ENCODE measurements at regions not wholly inside any gene's neighbourhood (a gene's known extent, or its start where the extent isn't known, plus 50 kb on each side); places are given as distances from the start of the nearest gene placed in this dataset.

DNA sequence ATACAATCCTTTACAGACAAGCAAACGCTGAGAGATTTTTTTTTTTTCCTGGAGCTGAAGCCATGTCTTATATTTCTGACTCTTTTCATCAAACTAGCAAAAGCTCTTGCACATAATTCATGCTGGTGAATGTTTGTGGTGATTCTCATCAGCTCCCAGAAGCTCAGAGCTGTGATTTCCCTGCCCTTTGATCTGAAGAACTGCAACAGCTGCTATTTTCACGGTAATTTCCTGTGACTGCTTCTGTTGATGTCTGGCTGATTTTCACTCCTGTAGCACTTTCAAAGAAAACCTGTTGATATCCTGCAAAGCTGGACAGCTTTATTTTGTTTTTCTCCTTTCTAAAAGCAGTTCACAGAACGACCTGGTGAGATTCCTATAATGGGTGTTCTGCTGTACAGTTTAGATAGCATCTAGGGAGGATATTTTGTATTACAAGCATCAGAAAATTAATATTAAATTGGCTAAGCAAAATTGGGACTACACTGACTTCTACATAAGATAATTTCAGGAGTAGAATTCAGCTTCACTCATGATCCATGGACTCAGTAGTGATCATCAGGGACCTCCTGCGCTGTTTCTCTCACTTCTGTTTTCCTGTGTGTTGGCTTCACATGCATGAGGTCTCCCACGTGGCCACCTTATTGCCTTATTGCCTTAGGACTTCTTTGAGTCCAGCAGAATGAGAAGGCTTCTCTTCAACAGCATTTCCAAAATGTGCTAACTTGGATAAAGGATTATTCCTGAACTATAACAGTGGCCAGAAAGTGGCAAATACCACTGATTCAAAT is 1111.6 kb upstream of the SORCS1 start:
- DNase-seq, result no peak

DNA sequence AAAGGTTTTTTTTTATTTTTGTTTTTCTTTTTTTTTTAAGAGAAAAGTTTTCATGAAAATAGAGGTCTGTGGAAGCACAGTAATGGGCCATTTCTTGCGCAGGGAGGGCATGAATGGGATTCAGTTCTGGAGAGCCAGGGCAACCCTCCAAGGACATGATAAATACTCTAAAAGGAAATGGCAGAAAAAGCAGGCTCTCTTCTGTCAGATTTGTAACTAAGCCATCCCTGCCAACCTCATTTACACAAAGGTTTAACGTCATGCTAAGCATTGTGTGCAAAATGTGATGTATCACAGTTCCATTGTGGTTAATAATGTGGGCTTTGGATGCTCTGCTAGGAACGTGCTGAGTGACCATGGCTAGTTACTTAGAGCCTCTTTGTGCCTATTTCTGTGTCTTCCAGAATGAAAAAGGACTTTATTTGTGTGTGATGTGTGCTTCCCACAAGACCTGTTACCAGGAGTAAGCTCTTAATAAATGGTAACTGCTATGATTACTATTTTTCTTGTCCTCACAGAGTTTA is 1095.9 kb upstream of the SORCS1 start:
- DNase-seq, result no peak

DNA sequence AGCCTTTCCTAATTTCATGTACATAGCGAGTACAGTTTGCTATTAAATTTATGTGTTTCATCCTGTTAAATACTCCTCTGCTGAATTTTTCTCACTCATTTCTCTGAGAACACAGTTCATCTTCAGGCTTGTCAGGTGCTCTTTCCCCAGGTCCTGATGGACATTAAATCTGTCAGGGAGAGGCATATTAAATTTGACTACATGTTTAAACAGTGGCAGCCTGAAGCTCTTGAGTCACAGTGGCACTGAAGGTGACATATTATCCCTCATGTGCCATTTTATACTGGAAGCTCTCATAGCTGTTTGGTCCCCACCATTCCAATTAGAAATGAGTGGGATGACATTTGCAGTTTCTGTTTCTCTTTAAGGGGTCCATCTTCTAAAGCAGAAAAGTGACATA is 1089.6 kb upstream of the SORCS1 start:
- no peak for DNase-seq

DNA sequence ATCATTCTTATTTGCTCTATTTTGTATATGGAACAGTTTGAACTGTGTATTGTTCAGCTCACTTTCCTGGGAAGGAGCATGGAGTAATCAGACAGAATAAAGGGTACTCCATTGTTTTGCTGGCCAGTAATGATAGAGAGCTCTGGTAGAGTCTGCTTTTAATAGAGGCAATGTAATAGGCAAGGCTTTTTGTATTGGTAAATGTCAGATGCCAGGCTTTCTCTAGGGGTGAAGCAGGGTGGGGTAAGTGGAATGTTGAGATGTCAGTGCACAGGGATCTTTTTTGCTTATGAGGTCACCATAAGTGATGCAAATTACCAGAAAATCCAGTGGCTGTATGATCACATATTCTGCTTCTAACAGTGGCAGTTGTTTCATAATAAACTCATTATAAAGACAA is 1088.3 kb upstream of the SORCS1 start:
- no peak for DNase-seq

DNA sequence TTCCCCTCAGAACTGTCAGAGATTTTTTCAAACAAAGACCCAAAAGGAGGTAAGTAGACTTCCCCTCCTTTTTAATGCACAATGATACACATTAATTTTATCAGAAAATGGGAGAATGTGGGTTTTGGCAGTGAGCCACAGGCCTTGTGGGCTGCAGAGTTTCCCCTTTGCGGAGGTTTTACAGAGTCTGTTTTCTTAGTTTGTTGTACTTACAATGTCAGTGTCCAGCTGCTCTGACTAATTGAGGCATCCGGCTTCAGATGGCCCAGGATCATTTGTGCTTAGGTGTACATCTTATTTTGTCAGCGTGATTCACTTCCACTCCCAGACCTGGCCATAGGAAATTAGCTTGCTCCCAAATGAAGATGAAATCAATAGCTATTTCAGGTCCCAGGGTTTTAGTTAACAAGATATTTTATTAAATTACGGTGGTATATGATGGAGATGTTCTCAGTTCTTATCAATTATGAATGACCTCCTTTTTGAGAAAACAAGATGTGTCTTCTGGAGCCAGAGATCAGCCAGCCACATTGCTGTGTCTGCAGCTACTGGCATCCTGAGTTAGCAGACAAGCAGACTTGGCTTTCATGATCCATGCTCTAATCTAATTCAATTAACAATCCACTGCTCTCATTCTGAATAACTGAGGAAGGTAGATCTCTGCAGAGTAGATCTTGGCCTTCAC is 1086.6 kb upstream of the SORCS1 start:
- no peak for DNase-seq

DNA sequence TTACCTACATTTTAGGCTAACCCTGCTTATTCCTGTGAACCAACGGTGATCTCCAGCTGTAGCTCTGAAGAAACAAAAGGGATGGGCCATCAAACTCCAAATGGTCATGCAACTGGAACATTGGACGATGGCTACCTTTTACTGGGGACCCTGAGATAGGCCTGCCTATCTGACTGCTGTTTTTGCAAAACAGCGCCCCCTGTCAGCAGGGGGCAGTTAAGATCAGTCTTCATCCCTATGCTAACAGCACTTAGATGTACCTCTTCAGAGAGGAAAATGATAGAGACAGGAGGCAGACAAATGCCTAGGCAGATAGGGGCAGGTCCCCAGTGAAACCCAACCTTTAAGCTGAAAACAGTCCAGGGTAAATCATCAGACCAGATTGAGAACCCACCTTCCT is 1085.4 kb upstream of the SORCS1 start:
- no peak for DNase-seq

DNA sequence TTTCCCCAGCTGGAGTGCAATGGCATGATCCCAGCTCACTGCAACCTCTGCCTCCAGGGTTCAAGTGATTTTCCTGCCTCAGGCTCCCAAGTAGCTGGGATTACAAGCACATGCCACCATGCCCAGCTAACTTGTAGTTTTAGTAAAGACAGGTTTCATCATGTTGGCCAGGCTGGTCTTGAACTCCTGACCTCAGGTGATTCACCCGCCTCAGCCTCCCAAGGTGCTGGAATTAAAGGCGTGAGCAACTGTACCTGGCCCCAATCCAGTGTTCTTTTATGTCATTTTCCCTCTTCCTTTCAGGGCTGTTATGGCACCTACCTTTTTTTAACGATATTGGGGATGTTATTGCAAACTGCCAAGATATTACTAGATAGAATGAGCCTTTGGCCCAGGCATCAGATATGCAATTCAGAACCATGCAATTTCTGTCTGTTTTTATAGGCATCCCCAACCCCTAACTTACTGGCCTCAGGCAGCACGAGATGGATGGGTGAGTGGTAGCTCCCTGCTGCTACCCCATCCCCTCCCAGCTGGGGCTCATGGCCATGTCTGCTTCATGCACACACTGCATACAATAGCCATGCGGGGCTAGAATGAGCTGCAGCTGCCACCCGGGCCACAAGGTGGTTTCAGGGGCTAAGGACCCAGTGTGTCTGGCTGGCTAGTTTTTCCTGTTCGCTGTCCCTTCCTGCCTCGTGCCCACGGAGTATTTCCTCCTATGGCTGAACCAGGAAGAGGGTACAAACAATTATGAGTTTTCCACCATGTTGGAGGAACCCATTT is 1080.1 kb upstream of the SORCS1 start:
- DNase-seq, result no peak

DNA sequence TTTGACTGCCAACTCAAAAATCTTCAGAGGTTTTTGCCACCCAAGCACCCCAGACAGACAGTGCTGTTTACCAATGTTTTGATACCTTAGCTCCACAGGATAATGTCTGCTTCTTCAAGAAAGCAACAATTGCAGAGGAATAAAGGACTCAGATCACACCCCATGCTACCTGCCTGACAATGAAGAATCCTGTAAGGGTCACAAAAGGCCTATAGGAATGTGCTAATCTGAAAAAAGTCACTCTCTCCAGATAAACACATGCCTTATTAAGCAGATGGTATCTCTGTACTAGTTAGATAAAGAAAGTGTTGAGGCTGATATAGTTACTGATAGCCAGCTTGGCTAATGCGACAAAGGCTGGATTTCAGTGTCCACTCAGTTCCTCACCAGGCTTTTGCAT is 1076.7 kb upstream of the SORCS1 start:
- no peak for DNase-seq

DNA sequence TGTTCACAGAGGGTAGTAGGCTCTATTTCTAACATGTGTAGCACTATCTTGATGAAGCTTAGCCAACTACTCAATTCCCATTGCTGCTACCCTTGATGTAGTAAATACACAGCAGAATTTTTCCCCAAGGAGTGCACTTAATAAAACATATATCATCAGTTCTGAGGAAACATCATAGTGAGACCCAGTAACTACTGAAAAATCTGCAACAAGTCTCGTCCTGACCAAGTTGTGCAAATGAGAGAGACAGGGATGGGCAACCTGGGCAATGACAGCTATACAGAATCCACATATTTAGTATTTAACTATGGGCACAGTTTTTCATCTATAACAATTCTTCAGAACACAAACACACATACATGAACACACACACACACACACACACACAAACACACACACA is 1073.8 kb upstream of the SORCS1 start:
- DNase-seq, result no peak

DNA sequence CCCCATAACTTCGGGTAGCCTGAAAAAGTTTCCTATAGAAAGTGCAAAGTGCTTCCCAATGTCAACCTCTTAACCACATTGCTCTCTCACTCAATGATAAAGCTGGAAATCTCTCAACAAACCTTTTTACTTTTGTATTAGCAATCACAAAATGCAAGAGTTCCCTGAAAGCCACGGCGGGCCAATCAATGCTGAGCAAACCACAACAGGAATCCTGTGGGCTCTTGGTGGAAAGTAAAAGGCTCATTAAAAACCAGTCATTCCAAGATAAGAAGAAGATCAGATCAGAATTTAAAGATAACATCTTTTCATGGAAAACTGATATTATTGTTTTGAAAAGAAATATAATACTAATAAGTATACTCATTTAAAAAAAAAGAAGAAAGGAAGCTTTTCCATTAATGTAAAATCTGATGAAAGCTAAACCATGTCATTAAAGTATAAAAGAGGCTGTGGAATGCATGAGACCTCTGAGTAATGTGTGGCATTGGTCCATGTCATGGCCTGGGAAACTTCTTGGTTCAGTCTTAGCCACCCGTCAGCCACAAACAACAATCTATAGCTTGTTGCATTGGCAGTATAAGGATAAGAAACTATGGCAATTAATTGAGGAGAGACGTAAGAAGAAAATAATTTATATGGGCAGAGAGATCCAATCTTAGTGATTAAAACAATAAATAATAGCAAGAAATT is 1066.1 kb upstream of the SORCS1 start:
- no peak for DNase-seq

DNA sequence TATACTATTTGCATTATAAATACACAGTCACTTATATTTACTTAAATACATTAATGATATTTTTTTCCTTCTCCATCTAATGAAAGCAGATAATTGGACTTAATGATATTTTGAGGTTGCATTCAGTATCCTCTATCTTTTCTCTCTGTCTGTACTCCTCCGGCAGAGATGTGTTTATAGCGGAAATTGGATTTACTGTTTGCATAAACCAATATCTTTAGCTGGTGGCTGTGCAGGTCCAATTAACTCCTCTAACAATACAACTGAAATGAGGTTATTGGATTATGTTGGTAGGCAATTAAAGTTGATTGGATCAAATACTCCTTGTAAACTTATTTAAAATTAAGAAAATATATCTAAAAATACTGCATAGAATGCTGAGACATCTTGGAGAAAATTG is 1044.2 kb upstream of the SORCS1 start:
- DNase-seq, result no peak

DNA sequence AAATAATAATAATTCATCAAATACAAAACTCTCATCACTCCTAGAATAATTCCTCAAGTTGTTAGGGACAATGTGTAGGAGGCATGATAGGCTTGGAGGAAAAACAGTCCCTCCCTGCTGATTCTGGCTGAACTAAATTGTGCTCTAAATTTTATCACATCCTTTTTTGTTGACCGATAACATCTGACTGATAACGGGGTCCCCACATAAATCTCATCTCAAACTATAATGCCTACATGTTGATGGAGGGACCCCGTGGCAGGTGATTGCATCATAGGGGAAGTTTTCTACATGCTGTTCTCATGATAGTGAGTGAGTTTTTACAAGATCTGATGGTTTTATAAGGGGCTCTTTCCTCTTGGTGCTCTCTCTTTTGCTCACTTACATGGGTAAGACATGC is 1043.5 kb upstream of the SORCS1 start:
- no peak for DNase-seq

DNA sequence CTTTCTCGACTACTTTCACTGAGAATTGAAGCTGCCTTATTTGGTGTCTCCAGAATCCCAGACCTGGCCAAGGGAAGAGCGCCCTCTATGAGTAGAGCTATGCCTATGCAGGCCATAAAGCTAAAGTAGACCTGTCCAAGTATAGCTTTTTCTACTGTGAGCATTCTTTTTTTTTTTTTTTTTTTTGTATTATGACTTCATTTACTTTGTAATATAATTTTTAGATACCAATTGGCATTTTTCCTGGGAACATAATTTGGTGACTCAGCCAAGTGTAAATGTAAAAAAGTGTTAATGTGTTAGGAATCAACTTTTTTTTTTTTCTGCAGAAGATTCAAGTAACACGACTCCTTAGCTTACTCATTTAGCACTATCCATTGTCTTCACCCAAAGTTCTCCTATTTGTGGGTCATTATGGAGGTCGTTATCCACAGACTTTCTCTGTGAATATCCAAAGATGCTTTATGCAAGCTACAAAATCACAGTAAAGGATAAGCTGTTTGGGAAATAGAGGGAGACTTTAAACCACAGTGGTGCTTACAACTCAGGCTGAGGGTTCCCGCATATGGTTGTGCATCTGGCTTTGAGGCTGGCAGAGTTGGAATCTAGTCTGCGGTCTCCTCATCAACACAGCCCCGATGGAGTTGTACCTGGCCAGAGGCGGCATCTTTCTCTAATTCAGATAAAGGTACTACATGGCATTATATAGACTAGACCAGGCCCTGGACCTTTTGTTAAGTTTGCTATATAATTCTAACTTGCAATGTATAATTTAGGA is 1040.2 kb upstream of the SORCS1 start:
- no peak for DNase-seq

DNA sequence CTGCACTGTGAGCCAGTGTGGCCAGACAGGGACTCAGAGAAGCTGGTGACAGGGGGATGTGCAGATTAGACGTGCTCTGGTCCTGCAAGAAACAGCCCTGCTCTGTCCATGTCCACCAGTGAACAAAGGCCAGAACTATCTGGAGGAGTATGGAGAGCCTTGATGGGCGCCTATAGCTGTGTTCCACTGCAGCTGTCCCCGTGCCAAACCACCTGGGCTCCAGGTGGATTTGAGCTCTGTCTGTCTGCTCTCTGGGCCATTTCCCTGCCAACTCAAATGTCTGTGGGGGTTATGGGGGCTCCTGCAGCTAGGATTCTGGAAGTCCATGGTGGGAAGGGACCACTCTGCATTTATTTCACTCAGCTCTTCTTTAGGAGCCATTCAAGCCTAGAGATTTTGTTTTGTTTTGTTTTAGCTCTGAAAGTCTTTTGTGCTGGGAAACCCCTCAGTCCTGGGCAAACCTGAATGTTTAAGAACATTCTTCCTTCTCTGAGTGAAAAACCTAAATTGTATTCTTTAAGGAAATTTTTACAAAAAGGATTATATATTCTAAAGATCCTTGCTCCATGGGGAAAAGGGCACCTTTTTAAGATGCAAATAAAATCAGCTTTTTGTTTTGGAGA is 1039.5 kb upstream of the SORCS1 start:
- DNase-seq, result no peak

DNA sequence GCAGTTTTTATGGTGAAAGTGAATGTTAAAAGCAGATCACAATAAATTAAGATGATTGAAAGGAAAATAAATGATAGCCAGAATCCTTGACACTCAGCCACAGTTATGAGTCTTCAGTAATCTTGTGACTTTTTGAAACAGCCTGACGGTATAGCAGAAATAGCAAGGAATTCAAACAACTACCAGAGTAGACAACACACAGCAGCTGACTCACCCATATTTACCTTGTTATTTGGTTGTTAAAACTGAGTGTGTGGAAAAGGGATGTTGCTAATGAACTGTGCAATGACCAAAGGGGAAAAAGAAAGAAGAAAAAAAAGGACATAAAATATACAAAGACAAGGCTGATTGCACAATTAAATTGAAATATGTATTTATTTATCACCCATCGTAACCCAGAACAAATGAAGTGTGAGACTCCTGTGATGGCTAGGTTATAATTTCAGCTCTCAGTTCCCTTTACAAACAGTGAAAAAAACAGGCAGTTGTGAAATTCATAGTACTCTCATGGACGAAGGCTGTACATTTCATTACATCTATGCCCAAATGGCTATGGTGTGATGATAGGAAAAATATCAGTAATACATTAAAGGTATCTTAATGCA is 1023.0 kb upstream of the SORCS1 start:
- DNase-seq, result no peak

DNA sequence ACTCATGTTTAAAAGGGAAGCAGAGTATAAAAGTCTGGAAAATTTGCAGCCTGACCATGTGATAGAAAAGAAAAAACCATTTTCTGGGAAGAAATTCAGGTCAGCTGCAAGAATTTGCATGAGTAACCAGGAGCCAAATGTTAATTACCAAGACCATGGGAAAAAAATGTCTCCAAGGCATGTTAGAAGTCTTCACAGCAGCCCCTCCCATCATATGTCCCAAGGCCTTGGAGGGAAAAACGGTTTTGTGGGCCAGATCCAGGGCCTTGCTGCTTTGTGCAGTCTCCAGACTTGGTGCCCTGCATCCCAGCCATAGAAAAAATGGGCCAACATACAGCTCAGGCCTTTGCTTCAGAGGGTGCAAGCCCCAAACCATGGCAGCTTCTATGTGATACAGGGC is 1019.6 kb upstream of the SORCS1 start:
- no peak for DNase-seq

DNA sequence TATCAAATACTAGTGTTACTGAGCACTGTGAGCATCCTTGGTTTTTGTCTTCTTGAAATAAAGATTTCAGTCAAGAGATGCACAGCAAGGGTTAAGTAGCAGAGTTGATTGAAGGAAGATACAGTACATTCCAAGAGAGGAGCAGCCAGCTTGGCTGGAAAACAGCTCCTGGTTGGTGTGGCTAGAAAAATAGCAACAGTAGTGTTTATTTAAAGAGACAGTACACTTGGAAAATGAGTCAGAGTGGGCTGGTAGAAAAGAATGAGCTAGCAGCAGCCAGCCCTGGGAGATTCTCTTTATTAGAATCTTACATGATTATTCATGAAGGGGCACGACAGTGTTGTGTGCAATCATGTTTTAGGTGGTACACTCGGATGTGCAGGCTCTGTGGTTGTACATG is 1016.4 kb upstream of the SORCS1 start:
- no peak for DNase-seq

DNA sequence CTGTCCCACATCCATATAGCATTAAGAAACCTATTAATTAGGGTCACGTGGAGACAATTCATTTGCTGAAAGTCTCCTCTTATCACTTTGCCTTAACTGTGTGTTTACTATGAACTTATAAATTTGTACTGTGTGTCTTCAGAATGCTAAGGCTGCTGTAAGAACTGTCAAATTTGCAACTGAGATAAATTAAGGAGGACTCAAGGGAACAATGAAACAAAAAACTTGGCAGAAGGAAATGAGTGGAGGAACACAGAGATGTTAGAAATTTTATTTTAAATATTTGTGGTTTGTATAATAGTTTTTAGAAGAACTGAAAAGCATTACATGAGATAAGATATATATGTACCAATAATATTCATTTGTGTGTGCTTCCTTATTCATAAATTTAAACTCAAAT is 1005.3 kb upstream of the SORCS1 start:
- no peak for DNase-seq

DNA sequence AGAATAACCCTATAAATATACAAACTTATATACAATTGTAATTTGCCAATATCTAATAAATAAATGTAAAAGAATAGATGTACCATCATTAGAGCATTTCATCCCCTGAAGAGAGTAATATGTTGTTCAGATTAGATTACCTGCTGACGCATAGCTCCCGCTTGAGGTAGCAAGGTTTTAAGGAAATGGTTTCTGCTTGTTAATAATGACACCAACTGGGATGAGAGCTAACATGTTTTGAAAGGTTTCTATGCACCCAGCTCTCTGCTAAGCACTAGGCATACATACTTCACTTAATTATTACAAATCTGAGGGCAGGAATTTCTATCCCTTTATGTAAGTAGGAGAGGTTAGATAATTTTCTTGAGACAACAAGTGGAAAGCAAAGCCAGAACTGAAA is 1003.3 kb upstream of the SORCS1 start:
- DNase-seq, result no peak

DNA sequence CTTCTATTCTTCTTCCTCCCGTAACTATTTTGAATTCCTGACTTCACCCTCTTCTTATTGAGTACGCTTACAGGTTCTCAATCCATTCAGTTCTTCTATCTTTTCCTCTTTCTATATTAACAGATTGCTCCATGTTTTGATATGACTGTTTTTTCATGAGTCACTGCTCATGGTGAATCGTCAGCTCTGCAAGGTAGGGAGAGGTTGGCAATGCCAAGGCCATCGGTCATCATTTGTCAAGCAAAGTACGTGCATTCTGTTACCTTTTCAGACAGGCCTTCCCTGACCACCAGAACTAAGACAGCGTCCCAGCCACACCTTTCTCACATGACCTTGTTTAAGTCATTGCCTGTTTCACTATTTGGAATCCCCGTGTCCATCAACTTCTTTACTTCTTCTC is 1001.9 kb upstream of the SORCS1 start:
- no peak for DNase-seq

DNA sequence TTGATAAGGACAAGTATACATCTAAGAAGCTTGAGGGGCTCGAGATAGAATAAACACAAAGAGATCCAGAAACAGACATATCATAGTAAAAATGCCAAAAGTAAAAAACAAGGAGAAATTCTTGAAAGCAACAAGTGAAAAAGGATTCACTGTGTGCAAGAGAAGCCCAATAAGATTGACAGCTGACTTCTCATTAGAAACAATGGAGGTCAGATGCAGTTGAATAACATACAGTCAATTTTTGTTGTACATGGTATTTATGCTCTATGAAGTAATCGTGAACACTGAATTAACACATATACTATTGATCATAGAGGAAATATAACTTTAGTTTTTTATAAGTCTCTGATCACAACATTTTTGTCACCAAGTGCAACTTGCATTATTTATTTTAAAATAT is 982.8 kb upstream of the SORCS1 start:
- no peak for DNase-seq

All from femur (tissue), 1 donor.